ENCODE measurements at regions not wholly inside any gene's neighbourhood (a gene's known extent, or its start where the extent isn't known, plus 50 kb on each side); places are given as distances from the start of the nearest gene placed in this dataset.
"Not testable (repeated sequence)": the region's sequence is repeated elsewhere in the genome, so short reads cannot be mapped to it uniquely, and the experiment has no call there.

DNA sequence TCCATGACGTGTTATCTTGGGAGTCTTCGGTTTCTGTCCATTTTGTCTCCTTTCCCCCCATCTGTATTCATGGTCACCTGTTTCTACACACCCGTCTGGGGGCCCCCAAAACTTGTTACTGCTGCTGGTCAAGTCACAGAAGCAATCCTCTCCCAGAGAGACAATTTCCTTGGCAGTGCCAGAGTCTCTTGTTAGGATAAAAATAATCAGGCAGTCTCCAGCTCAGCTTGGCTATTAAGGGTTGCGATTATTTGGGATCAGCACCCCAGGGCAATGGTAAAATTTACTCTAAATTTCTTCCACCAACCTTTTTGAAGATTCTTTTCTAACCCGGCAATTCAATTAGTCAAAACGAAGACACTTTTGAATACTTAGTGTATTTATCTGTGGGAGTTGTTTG lies 229.1 kb upstream of the JARID2 start:
- H3K4me3 Mint-ChIP-seq = no peak overlapping the region
- H3K27ac Mint-ChIP-seq = no peak overlapping the region
- POLR2A ChIA-PET = no interaction called here
- no peak for ATAC-seq (ENCODE audit: low read depth)
- no peaks in the 10 kb centered on the region for H3K9me3 Mint-ChIP-seq
- H3K36me3 Mint-ChIP-seq = no peaks in the 10 kb centered on the region
- H3K27me3 Mint-ChIP-seq = peaks cover 15% of the 10 kb centered on the region
- no peak for DNase-seq
- H3K4me1 Mint-ChIP-seq = peaks cover 7% of the 10 kb centered on the region

DNA sequence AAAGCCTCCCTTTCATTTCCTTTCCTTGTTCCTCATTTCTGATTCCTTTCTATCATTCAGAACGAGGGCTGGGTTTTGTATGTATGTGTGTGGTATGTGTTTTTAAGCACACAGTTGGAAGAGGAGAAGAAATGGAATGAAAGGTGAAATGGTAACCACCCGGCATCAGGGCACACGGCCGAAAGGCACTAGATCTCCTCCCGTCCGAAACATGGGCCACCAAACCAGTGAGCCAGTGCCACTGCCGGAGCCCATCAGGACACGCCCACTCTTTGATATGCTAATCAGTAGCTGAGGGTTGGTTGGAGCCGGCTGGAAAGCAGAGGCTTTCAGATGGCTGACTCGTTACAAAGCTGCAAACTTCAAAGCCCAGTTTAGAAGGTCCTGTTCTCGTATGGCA lies 228.6 kb upstream of the JARID2 start:
- Mint-ChIP-seq H3K36me3 (no peaks in the 10 kb centered on the region), H3K4me3 (no peak overlapping the region), H3K27me3 (peaks cover 15% of the 10 kb centered on the region), H3K4me1 (peaks cover 7% of the 10 kb centered on the region), H3K9me3 (no peaks in the 10 kb centered on the region), H3K27ac (no peak overlapping the region)
- ATAC-seq (ENCODE audit: low read depth) (no peak), DNase-seq (no peak)
- POLR2A ChIA-PET = no interaction called here

DNA sequence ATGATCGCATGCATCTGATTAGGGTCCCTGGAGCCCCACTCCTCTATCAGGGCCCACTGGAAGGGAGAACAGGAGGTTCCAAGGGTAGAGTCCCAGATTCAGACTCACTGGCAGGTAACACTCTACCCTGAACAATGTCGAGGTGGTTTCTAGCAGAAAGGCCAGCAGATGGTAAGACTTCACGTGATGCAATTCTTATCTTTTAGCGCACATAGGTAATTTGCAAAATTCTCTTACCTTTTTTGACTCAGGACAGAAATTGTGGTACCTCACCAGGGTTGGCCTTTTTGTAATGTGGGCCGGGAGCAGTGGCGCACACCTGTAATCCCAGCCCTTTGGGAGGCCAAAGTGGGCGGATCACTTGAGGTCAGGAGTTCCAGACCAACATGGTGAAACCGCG lies 228.1 kb upstream of the JARID2 start:
- peaks cover 15% of the 10 kb centered on the region for H3K27me3 Mint-ChIP-seq
- POLR2A ChIA-PET = no interaction called here

DNA sequence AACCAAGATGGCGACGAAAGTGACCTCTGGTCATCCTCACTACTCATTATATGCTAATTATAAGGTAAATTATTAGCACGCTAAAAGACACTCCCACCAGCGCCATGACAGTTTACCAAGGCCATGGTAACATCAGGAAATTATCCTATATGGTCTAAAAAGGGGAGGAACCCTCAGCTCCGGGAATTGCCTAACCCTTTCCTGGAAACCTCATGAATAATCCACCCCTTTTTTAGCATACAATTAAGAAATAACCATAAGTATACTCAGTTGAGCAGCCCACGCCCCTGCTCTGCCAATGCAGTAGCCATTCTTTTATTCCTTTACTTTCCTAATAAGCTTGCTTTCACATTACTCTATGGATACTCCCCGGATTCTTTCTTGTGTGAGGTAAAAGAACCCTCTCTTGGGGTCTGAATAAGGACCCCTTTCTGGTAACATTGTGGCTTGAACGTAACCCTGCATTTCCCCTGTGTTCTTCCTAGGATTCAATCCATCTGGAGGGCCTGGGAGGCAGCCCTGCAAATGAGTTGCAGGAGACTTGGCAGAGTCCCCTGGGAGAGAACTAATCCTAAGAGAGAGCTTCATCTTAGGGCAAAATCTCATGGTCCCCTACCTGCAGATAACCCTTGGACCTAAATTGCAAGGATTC lies 225.6 kb upstream of the JARID2 start:
- Mint-ChIP-seq H3K4me3 (no peak overlapping the region), H3K4me1 (peaks cover 7% of the 10 kb centered on the region), H3K27me3 (peaks cover 12% of the 10 kb centered on the region), H3K36me3 (no peaks in the 10 kb centered on the region), H3K9me3 (no peaks in the 10 kb centered on the region), H3K27ac (no peak overlapping the region)
- no peak for DNase-seq
- ATAC-seq (ENCODE audit: low read depth) = no peak
- POLR2A ChIA-PET = no interaction called here

More for the DNA sequence above, 228.1 kb upstream of the JARID2 start:
- H3K4me3 Mint-ChIP-seq = no peak overlapping the region
- no peaks in the 10 kb centered on the region for H3K9me3 Mint-ChIP-seq
- H3K36me3 Mint-ChIP-seq = no peaks in the 10 kb centered on the region
- H3K4me1 Mint-ChIP-seq = peaks cover 7% of the 10 kb centered on the region
- DNase-seq = no peak
- no peak for ATAC-seq (ENCODE audit: low read depth)
- H3K27ac Mint-ChIP-seq = no peak overlapping the region

DNA sequence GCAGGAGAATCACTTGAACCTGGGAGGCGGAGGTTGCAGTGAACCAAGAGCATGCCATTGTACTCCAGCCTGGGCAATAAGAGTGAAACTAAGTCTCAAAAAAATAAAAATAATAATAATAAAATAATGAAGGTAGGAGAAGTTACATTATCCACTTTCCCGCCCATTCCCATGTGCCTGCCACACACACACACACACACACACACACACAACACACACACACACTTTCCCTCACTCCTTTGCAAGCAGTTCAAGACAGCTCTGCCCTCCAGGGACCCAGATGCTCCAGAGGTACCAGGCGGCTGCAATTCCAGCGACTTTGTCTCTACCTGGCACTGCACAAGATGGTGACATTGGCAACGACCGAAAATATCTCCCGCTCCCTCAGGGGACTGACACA lies 224.8 kb upstream of the JARID2 start:
- DNase-seq (no peak), ATAC-seq (ENCODE audit: low read depth) (no peak)
- Mint-ChIP-seq H3K4me3 (no peak overlapping the region), H3K9me3 (no peaks in the 10 kb centered on the region), H3K36me3 (no peaks in the 10 kb centered on the region), H3K27ac (no peak overlapping the region), H3K4me1 (peaks cover 7% of the 10 kb centered on the region), H3K27me3 (peaks cover 8% of the 10 kb centered on the region)
- POLR2A ChIA-PET = no interaction called here

DNA sequence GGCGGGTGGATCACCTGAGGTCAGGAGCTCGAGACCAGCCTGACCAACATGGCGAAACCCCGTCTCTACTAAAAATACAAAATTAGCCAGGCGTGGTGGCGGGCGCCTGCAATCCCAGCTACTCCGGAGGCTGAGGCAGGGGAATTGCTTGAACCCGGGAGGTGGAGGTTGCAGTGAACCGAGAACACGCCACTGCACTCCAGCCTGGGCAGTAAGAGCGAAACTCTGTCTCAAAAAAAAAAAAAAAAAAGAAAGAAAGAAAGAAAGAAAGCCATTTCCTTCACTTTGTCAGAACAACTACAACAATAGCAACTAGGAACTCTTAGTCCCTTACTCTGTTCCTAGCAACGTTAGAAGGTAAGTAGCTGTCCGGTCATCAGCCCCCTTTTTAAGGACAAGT lies 222.9 kb upstream of the JARID2 start:
- H3K36me3 Mint-ChIP-seq; H3K27ac Mint-ChIP-seq; H3K4me1 Mint-ChIP-seq; H3K27me3 Mint-ChIP-seq; H3K9me3 Mint-ChIP-seq; H3K4me3 Mint-ChIP-seq; ATAC-seq (ENCODE audit: low read depth); DNase-seq: not testable (repeated sequence)
- POLR2A ChIA-PET = interaction anchor here (1.1 kb wide), 1 partner anchor 34 kb away, joined by 6 read pairs; no protein-coding TSS in a partner anchor

DNA sequence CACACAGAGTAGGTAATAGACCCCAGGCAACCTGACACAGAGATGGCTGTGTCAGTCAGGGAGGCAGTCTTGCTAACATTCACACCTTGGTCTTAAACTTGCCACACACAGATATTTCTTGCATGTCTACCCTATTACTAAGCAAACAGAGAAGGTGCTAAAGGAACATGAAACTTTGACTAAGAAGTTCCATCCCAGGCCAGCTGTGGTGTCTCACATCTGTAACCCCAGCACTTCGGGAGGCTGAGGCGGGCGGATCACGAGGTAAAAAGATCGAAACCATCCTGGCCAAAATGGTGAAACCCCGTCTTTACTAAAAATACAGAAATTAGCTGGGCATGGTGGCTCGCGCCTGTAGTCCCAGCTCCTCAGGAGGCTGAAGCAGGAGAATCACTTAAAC lies 222.4 kb upstream of the JARID2 start:
- Mint-ChIP-seq H3K4me1 (peaks cover 3% of the 10 kb centered on the region), H3K27ac (no peak overlapping the region), H3K4me3 (no peak overlapping the region), H3K9me3 (peaks cover 3% of the 10 kb centered on the region), H3K27me3 (no peaks in the 10 kb centered on the region), H3K36me3 (no peaks in the 10 kb centered on the region)
- POLR2A ChIA-PET = no interaction called here
- ATAC-seq (ENCODE audit: low read depth) (peak; percentile 61), DNase-seq (no peak)

DNA sequence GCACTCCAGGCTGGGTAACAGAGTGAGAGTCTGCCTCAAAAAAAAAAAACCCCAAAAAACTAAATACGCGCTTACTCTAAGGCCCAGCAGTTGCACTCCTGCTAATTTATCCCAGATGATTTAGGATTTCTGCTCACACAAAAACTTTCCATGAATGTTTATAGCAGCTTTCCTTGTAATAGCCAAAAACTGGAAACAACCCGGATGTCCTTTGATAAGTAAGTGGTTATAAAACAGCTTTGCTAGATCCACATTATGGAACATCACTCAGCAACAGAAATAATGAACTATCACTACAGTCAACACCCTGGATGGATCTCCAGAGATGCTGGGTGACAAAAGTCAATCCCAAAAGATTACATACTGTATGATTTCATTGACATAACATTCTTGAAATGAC lies 220.4 kb upstream of the JARID2 start:
- POLR2A ChIA-PET = no interaction called here
- H3K36me3 Mint-ChIP-seq = no peaks in the 10 kb centered on the region

DNA sequence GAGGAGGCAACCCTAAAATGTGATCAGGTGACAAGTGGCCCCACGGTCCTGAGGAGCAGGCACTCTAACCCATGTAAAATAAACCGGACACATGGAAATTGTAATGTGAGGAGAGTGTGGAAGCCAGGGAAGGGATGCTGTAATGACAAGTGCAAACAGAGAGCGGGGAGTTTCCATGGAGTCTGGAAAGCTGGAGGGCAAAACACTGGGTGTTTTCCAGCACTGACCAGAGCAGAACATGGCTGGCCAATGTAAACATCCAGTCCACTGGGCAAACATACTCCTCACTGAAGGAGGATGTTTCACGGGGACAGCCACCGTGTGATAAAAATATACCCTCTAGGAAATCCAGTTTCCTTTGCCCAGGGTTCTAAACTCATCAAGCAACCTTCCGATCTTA lies 219.0 kb upstream of the JARID2 start:
- POLR2A ChIA-PET = no interaction called here
- DNase-seq (no peak), ATAC-seq (ENCODE audit: low read depth) (no peak)
- Mint-ChIP-seq H3K36me3 (peaks cover 4% of the 10 kb centered on the region), H3K4me1 (peaks cover 2% of the 10 kb centered on the region), H3K9me3 (peaks cover 9% of the 10 kb centered on the region), H3K27me3 (no peaks in the 10 kb centered on the region), H3K4me3 (no peak overlapping the region), H3K27ac (no peak overlapping the region)

More for the DNA sequence above, 220.4 kb upstream of the JARID2 start:
- peaks cover 3% of the 10 kb centered on the region for H3K9me3 Mint-ChIP-seq
- H3K4me1 Mint-ChIP-seq = peaks cover 2% of the 10 kb centered on the region
- no peak overlapping the region for H3K27ac Mint-ChIP-seq
- no peak overlapping the region for H3K4me3 Mint-ChIP-seq
- DNase-seq = no peak
- ATAC-seq (ENCODE audit: low read depth) = no peak
- H3K27me3 Mint-ChIP-seq = no peaks in the 10 kb centered on the region

DNA sequence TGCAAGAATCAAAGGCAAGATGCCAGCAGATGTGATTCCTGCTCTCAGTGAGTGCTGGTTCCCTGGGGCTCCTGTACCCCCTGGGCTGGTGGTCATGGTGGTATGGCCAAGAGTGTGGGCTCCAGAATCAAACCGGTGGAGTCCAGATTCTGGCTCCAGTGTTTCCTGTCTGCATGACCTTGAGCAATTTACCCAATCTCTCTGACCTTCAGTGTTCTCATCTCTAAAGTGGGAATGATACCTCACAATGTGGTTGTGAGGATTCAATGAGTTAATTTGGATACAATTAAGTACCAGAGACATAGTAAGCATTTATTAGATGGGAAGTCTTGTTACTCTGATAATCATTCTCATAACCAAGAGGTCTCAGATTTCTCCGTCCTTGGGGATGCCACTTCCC lies 218.4 kb upstream of the JARID2 start:
- DNase-seq (no peak), ATAC-seq (ENCODE audit: low read depth) (no peak)
- Mint-ChIP-seq H3K4me1 (peaks cover 2% of the 10 kb centered on the region), H3K27ac (no peak overlapping the region), H3K36me3 (peaks cover 4% of the 10 kb centered on the region), H3K4me3 (no peak overlapping the region), H3K27me3 (no peaks in the 10 kb centered on the region), H3K9me3 (peaks cover 9% of the 10 kb centered on the region)
- POLR2A ChIA-PET = no interaction called here

DNA sequence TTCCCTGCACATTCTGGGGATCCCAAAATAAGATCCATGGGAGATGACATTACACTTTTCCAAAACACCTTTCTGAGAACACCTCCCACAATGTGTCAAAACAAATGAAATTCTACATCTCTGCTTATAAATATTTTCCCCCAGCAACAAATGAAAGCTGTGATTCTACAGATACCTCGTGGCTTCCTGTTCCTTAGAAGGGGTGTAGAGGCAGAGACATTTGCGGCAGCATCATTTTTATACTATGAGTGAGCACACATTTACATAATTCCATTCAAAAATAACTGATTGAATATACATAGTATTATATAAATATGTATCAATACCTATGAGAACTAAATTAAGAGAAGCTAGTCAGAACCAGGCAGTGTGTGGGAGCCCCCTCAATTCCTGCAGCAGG lies 213.9 kb upstream of the JARID2 start:
- H3K4me3 Mint-ChIP-seq = no peak overlapping the region
- POLR2A ChIA-PET = no interaction called here
- no peak for ATAC-seq (ENCODE audit: low read depth)
- H3K4me1 Mint-ChIP-seq = peaks cover 5% of the 10 kb centered on the region
- H3K27me3 Mint-ChIP-seq = no peaks in the 10 kb centered on the region
- H3K27ac Mint-ChIP-seq = no peak overlapping the region
- peaks cover 4% of the 10 kb centered on the region for H3K36me3 Mint-ChIP-seq
- no peak for DNase-seq
- H3K9me3 Mint-ChIP-seq = peaks cover 11% of the 10 kb centered on the region

DNA sequence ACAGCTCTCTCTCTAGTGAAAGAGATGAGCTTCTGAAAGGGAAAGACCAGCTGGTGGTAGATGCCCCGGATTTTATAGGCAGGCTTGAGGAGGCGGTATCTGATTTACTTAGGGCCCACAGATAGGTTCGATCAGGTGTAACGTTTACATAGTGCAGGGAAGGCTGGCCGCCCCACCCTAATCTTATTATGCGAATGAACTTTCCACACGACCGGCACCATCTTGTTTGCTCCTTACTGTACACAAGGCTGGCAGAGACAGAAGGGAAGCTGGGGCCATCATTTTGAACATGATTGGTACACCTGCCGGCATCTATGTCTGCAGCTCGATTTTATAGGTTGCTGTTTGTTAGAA lies 212.0 kb upstream of the JARID2 start:
- Mint-ChIP-seq H3K4me1 (peaks cover 4% of the 10 kb centered on the region), H3K27ac (no peak overlapping the region), H3K9me3 (peaks cover 8% of the 10 kb centered on the region), H3K4me3 (no peak overlapping the region), H3K27me3 (peaks cover 1% of the 10 kb centered on the region), H3K36me3 (peaks cover 4% of the 10 kb centered on the region)
- POLR2A ChIA-PET = no interaction called here
- DNase-seq (no peak), ATAC-seq (ENCODE audit: low read depth) (no peak)

DNA sequence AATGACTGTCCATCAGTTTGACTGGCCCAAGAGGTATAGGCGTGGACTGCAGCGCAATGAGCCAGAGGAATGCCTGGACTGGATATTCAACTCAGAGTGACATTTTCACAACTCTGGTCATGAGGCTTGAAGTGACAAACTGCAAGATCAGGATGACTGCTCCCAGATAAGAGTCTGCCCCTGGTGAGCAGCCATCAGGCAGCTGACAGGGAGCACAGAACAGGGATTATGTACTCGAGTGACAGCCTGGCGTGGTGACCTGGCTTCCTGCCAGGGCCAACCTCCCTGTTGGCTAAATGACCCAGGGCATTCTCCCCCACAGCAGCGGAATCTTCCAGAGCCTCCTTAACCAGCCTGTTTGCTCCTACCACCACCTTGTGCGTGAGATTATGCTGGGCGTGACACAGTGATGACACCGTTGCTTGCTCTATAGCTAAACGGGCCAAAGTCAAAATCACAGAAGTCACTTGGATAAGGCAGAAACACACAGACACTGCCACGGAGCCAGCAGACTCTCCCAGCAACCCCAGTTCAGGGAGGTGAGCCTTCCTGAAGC lies 209.1 kb upstream of the JARID2 start:
- DNase-seq (no peak), ATAC-seq (ENCODE audit: low read depth) (no peak)
- H3K27ac Mint-ChIP-seq = no peak overlapping the region
- no peaks in the 10 kb centered on the region for H3K36me3 Mint-ChIP-seq
- no peak overlapping the region for H3K4me3 Mint-ChIP-seq
- H3K27me3 Mint-ChIP-seq = peaks cover 2% of the 10 kb centered on the region
- peaks cover 3% of the 10 kb centered on the region for H3K4me1 Mint-ChIP-seq
- H3K9me3 Mint-ChIP-seq = peaks cover 2% of the 10 kb centered on the region
- POLR2A ChIA-PET = no interaction called here

DNA sequence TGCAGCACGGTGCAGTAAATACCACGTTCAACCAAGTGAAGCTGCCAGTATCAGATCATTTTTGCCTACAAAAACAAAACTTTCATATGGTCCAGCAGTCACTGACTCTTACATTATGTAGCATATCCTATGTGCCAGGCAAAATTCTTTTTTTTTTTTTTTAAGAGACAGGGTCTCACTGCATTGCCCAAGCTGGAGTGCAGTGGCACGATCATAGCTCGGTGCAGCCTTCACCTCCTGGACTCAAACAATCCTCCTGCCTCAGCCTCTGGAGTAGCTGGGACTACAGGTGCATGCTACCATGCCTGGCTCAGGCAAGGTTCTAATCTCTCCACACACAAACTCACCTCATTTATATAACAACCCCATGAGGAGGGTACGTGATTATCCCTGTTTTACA lies 208.6 kb upstream of the JARID2 start:
- Mint-ChIP-seq H3K36me3 (no peaks in the 10 kb centered on the region), H3K27ac (no peak overlapping the region), H3K9me3 (peaks cover 2% of the 10 kb centered on the region), H3K27me3 (peaks cover 2% of the 10 kb centered on the region), H3K4me3 (no peak overlapping the region), H3K4me1 (peaks cover 3% of the 10 kb centered on the region)
- POLR2A ChIA-PET = no interaction called here
- DNase-seq (no peak), ATAC-seq (ENCODE audit: low read depth) (no peak)

Measured in activated naive CD8-positive, alpha-beta T cell treated with anti-CD3 and anti-CD28 coated beads, Interleukin-2, amount 10 ng/mL, durations not matched to agents 7 days and 5 days (primary cell).